ENCODE measurements at regions not wholly inside any gene's neighbourhood (a gene's known extent, or its start where the extent isn't known, plus 50 kb on each side); places are given as distances from the start of the nearest gene placed in this dataset.

DNA sequence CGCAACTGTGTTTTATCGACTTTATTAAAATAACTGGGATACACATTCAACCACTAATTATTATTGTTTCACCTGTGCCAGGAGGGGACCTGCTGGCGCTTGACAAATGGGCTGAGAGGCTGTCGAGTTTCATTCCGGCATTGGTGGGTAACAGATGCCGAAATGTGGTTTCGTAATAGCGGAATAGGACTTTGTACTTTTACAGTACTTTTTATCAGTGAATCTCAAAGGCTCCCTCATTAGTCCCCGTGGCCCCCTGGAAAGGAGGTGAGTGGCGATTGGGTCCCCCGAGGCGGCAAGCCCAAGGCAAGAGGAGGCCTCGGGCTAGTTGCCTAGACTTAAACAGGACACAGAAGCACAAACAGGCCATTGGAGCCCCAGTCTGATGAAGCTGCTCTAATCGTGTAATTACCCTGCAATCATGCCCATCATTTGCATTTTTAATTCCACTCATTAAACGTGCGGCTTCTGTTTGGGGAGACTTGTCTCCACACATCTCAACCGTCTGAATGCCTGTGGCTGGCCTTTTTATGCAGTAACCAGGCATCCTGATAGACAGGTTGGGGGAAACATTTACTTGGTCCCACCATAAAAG is 193.2 kb downstream of the INO80D start:
- Histone ChIP-seq H3K36me3 (ENCODE audit: control insufficient read depth, insufficient read depth, low read length) (no peaks in the 10 kb centered on the region), H3K4me2 (ENCODE audit: extremely low read depth, insufficient read depth, low read length) (no peak overlapping the region), H3K9me3 (ENCODE audit: control insufficient read depth, insufficient read depth, low read depth, low read length) (no peaks in the 10 kb centered on the region), H3K9ac (ENCODE audit: insufficient read depth, low read length) (no peak overlapping the region), H3K79me2 (ENCODE audit: control insufficient read depth, insufficient read depth, low read length) (no peaks in the 10 kb centered on the region), H4K20me1 (ENCODE audit: control insufficient read depth, extremely low read depth, insufficient read depth, low read length) (no peaks in the 10 kb centered on the region), H2AFZ (ENCODE audit: low read length) (no peak overlapping the region), H3K27me3 (ENCODE audit: control insufficient read depth, insufficient read depth, low read length) (no peaks in the 10 kb centered on the region), H3K4me3 (replicated peaks in 1 of 4; ENCODE audit: control extremely low read depth in 1 of 4, insufficient read depth in 1 of 4, low read depth in 3 of 4, low read length in 4 of 4) (no peak overlapping the region), H3K4me1 (ENCODE audit: control insufficient read depth, extremely low read depth, insufficient read depth, low read length) (no peaks in the 10 kb centered on the region), H3K27ac (ENCODE audit: insufficient read depth, low read length) (no peak overlapping the region)
- DNase-seq (ENCODE audit: low read depth in 2 of 2): no peak
- no peak for TF ChIP-seq EZH2 (IDR thresholded peaks at IDR 0.05; ENCODE audit: low read length, missing control alignments)
- TF ChIP-seq, protein P1, sequence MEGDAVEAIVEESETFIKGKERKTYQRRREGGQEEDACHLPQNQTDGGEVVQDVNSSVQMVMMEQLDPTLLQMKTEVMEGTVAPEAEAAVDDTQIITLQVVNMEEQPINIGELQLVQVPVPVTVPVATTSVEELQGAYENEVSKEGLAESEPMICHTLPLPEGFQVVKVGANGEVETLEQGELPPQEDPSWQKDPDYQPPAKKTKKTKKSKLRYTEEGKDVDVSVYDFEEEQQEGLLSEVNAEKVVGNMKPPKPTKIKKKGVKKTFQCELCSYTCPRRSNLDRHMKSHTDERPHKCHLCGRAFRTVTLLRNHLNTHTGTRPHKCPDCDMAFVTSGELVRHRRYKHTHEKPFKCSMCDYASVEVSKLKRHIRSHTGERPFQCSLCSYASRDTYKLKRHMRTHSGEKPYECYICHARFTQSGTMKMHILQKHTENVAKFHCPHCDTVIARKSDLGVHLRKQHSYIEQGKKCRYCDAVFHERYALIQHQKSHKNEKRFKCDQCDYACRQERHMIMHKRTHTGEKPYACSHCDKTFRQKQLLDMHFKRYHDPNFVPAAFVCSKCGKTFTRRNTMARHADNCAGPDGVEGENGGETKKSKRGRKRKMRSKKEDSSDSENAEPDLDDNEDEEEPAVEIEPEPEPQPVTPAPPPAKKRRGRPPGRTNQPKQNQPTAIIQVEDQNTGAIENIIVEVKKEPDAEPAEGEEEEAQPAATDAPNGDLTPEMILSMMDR (conservative IDR thresholded peaks at IDR 0.05 in 1 of 2, IDR thresholded peaks at IDR 0.05 in 1 of 2; ENCODE audit: low read depth in 1 of 2, low read length in 2 of 2): no peak

DNA sequence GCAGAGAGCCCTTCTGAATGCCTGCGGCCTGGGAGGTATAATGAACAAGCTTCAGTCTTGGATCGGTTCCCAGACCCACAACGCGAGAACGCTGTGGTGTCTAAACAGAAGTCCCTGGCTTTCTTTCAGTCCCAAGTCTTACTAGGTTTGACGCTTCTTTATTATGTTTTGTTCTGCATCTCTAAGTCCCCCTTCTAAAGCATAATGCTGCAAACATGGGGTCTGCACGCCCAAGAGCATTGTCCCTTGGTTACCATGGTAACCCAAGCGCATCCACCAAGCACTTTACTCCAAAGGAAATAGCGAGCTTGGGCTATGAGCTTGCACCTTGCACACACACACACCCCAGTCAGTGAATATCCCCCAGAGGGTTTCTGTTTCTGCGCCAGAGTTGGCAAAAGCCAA is 193.7 kb downstream of the INO80D start:
- no peak overlapping the region for H3K4me2 ChIP-seq (ENCODE audit: extremely low read depth, insufficient read depth, low read length)
- H2AFZ ChIP-seq (ENCODE audit: low read length): no peak overlapping the region
- H3K9ac ChIP-seq (ENCODE audit: insufficient read depth, low read length): no peak overlapping the region
- no peaks in the 10 kb centered on the region for H3K79me2 ChIP-seq (ENCODE audit: control insufficient read depth, insufficient read depth, low read length)
- peak; percentile 51 to 78 for DNase-seq (ENCODE audit: low read depth in 2 of 2)
- no peak for TF ChIP-seq EZH2 (IDR thresholded peaks at IDR 0.05; ENCODE audit: low read length, missing control alignments)
- TF ChIP-seq, protein P1 (conservative IDR thresholded peaks at IDR 0.05 in 1 of 2, IDR thresholded peaks at IDR 0.05 in 1 of 2; ENCODE audit: low read depth in 1 of 2, low read length in 2 of 2): no peak
- no peak overlapping the region for H3K4me3 ChIP-seq (replicated peaks in 1 of 4; ENCODE audit: control extremely low read depth in 1 of 4, insufficient read depth in 1 of 4, low read depth in 3 of 4, low read length in 4 of 4)
- no peaks in the 10 kb centered on the region for H3K27me3 ChIP-seq (ENCODE audit: control insufficient read depth, insufficient read depth, low read length)
- no peak overlapping the region for H3K27ac ChIP-seq (ENCODE audit: insufficient read depth, low read length)
- no peaks in the 10 kb centered on the region for H3K4me1 ChIP-seq (ENCODE audit: control insufficient read depth, extremely low read depth, insufficient read depth, low read length)
- H3K36me3 ChIP-seq (ENCODE audit: control insufficient read depth, insufficient read depth, low read length): no peaks in the 10 kb centered on the region
- H3K9me3 ChIP-seq (ENCODE audit: control insufficient read depth, insufficient read depth, low read depth, low read length): no peaks in the 10 kb centered on the region
- no peaks in the 10 kb centered on the region for H4K20me1 ChIP-seq (ENCODE audit: control insufficient read depth, extremely low read depth, insufficient read depth, low read length)

DNA sequence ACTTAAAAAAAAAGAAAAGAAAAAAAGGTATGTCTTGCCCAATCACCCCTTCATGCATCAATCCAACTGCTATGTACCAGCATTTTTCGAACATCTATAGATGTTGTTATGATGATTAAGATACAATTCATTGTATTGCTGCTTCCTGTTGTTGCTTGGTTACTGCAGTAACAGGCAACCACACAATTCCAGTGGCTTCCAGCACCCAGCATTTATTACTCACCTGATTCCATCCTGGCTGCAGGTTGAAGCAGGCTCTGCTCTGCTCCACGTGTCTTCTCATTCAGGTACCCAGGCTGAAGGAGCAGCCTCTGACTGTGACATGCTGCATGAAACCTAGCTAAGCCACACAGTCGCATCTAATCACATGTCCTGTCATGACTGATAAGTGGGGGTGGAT is 196.9 kb downstream of the INO80D start:
- H2AFZ ChIP-seq (ENCODE audit: low read length): no peak overlapping the region
- H3K27ac ChIP-seq (ENCODE audit: insufficient read depth, low read length): no peak overlapping the region
- H3K36me3 ChIP-seq (ENCODE audit: control insufficient read depth, insufficient read depth, low read length): no peaks in the 10 kb centered on the region
- no peaks in the 10 kb centered on the region for H4K20me1 ChIP-seq (ENCODE audit: control insufficient read depth, extremely low read depth, insufficient read depth, low read length)
- no peaks in the 10 kb centered on the region for H3K79me2 ChIP-seq (ENCODE audit: control insufficient read depth, insufficient read depth, low read length)
- H3K4me3 ChIP-seq (replicated peaks in 1 of 4; ENCODE audit: control extremely low read depth in 1 of 4, insufficient read depth in 1 of 4, low read depth in 3 of 4, low read length in 4 of 4): no peak overlapping the region
- no peaks in the 10 kb centered on the region for H3K9me3 ChIP-seq (ENCODE audit: control insufficient read depth, insufficient read depth, low read depth, low read length)
- peak in 1 of 2 donors; percentile 63 for DNase-seq (ENCODE audit: low read depth in 2 of 2)
- TF ChIP-seq EZH2 (IDR thresholded peaks at IDR 0.05; ENCODE audit: low read length, missing control alignments): no peak
- TF ChIP-seq, protein P1 (conservative IDR thresholded peaks at IDR 0.05 in 1 of 2, IDR thresholded peaks at IDR 0.05 in 1 of 2; ENCODE audit: low read depth in 1 of 2, low read length in 2 of 2): no peak
- no peaks in the 10 kb centered on the region for H3K4me1 ChIP-seq (ENCODE audit: control insufficient read depth, extremely low read depth, insufficient read depth, low read length)
- H3K27me3 ChIP-seq (ENCODE audit: control insufficient read depth, insufficient read depth, low read length): no peaks in the 10 kb centered on the region
- H3K9ac ChIP-seq (ENCODE audit: insufficient read depth, low read length): no peak overlapping the region
- H3K4me2 ChIP-seq (ENCODE audit: extremely low read depth, insufficient read depth, low read length): no peak overlapping the region

Data from fibroblast of lung (primary cell).